Skin of body (tissue), 1 donor: ENCODE measurements at regions not wholly inside any gene's neighbourhood (a gene's known extent, or its start where the extent isn't known, plus 50 kb on each side); places are given as distances from the start of the nearest gene placed in this dataset.

Experiments used
- DNase-seq: peaks from one replicate; lab custom pipeline; 2025; lab: John Stamatoyannopoulos, UW

- no peak for DNase-seq
These were observed 57.8 kb upstream of the ZDHHC17 start for GRCh38 chr12:76706101-76706500.

GRCh38 chr12:76706761-76707160 lies 57.2 kb upstream of the ZDHHC17 start:
- no peak for DNase-seq

- DNase-seq, result no peak
These were observed 56.1 kb upstream of the ZDHHC17 start for GRCh38 chr12:76707772-76708171.

- no peak for DNase-seq
These were observed 55.6 kb upstream of the ZDHHC17 start for GRCh38 chr12:76708296-76708695.

GRCh38 chr12:76711241-76711640 lies 52.7 kb upstream of the ZDHHC17 start:
- DNase-seq, result no peak

- DNase-seq, result no peak
These were observed 50.8 kb upstream of the ZDHHC17 start for GRCh38 chr12:76713130-76713529.

- no peak for DNase-seq
These were observed 49.9 kb upstream of the ZDHHC17 start for GRCh38 chr12:76713986-76714385.
